HG02678 (cell line): ENCODE measurements at regions not wholly inside any gene's neighbourhood (a gene's known extent, or its start where the extent isn't known, plus 50 kb on each side); places are given as distances from the start of the nearest gene placed in this dataset.

ENCODE experiments used
- ATAC-seq: cut with Tn5 transposase; IDR thresholded peaks from one replicate; pipeline ENCODE4 v1.9.1; 2021; ENCODE audit warnings: mild to moderate bottlenecking, moderate library complexity; ENCODE audit not compliant: unreplicated experiment

- ATAC-seq, result no peak
Observed at GRCh38 chr4:38230121-38230801, 270.1 kb downstream of the PTTG2 start.

DNA sequence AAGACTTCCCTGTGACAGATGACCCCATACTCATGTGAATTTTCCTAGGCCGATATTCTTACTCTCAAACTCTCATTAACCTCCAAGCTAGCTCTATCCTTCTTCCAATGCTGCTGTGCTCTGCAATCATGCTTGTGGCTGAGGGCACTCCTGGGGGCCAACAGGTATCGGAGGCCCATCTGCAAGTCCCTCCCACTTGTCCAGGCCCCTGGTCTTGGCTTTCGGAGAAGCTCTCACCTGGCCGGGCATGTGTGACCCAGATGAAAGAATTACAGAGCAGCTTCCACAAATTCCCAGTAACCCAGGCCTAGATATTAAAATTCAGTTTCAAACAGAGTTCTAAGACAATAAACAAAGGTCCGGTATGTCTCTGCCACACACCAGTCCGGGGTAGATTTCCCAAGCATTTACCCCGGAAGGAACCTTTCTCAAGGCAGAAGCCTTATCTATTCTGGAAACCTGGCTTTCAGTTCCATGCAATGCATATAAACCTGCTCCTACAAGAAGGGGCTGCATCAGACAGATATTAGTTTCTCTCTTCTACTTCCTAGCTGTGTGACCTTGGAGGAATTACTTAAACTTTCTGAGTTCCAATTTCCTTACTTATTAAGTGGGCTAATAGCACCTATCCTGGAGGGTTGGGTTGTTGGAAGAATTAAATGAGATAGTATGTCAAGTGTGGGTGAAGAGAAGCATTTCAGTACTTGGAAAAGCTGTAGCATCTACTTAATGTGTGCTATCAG is 270.8 kb downstream of the PTTG2 start:
- ATAC-seq, result no peak

- no peak for ATAC-seq
Observed at GRCh38 chr4:38231626-38232025, 271.4 kb downstream of the PTTG2 start.

DNA sequence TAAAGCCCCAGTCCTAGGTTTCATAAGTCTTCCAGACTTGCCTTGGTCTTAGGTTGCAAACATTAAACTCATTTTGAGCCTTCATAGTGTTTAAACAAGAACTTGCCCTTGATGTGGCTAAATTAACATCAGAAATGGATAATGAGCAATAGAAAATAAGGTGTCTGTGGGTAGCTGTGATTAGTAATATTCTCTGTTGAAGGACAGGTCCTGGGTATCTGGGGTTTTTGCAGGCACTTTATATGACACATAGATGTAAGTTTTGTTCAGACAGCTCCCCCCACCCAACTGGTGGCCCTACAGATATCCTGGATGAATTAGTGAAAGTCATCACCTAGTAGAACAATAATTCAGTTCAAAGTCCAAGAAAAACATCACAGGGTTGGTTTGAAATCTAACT is 272.5 kb downstream of the PTTG2 start:
- no peak for ATAC-seq

DNA sequence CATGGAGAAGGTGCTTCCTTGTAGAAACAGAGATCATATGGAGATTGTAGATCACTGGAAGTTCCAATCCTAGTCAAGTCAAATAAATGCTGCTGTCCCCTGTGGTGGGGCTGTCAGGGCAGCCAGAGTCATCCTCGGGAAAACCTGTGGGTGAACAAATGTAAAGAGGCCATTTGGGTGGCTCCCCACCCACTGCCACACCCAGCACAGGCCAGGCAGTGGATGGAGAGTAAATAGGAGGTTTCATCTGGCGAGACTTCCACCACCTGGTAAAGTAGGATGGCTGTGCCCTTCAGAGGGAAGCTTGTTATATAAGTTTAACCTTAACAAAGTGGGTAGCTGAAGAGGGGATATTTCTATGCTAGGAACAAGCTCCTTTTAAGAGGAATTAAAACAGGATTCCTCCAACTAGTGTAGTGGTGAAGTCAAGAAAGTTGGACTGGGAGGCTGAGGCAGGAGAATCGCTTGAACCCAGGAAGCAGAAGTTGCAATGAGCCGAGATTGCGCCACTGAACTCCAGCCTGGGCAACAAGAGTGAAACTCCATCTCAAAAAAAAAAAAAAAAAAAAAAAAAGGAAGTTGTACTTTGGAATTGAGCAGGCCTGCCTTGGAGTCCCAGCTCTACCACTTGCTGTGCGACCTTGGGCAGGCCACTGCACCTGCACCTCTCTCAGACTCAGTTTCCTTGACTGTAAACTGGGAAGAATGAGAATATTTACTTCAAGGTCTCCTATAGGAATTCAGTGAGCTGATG is 273.7 kb downstream of the PTTG2 start:
- no peak for ATAC-seq

- ATAC-seq, result no peak
Observed at GRCh38 chr4:38235354-38235753, 275.2 kb downstream of the PTTG2 start.

DNA sequence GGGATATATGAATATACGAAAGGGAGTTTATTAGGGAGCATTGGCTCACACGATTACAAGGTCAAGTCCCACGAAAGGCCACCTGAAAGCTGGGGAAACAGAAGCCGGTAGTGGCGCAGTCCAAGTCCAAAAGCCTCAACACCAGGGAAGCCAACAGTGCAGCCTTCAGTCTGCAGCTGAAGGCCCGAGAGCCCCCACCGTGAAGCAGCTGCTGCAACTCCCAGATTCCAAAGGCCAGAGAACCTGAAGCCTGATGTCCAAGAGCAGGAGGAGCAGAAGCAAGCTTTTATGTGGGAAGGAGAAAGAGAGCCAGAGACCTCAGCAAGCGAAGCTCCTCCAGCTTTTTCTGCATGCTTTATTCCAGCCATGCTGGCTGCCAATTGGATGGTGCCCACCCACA is 275.8 kb downstream of the PTTG2 start:
- ATAC-seq, result no peak

- no peak for ATAC-seq
Observed at GRCh38 chr4:38236503-38236902, 276.3 kb downstream of the PTTG2 start.

DNA sequence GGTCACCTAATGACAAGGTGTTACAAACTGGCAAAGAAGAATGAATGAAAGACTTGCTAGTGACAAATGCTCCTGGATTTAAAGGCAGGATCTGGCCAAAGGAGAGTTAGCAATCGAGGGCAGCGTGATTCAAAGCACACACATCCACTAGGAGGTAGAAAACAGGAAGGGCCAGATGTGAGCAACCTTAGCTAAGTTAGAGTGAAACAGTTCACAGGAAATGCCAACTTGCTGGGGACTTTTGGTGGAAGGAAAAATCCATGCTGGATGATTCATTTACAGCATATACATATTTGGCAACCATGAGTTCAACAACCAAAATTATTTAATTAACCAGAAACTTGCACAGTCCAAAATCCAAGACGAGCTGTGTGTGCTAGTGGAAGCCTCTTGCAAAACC is 276.9 kb downstream of the PTTG2 start:
- no peak for ATAC-seq

DNA sequence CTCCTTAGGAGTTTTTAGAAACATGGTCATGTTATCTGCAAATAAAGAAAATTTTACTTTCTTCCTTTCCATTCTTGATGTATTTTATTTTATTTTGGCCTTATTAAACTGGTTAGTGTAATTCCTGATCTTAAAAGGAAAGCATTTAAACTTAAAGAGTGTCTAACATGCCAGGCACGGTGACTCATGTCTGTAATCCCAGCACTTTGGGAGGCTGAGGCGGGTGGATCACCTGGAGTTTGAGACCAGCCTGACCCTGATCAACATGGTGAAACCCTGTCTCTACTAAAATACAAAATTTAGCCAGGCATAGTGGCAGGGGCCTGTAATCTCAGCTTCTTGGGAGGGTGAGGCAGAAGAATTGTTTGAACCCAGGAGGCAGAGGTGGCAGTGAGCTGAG is 281.3 kb downstream of the PTTG2 start:
- ATAC-seq, result no peak

DNA sequence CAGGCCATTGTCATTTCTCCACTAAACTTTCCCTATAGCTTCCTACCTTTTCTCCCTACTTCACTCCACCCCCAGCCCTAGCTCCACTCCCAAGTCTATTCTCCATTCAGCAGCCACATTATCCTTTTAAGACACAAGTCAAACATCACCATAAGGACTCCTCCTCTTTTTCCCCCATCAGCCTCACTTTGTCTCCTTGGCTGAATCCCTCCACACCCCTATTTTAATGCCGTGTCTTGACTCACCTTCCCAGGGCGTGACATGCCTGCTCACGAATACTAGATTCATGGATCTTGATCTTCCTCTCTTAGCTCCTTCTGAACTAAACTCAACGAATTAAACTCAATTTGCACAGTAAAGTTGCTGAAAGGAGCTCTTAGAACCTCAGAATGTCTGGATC is 281.9 kb downstream of the PTTG2 start:
- no peak for ATAC-seq

DNA sequence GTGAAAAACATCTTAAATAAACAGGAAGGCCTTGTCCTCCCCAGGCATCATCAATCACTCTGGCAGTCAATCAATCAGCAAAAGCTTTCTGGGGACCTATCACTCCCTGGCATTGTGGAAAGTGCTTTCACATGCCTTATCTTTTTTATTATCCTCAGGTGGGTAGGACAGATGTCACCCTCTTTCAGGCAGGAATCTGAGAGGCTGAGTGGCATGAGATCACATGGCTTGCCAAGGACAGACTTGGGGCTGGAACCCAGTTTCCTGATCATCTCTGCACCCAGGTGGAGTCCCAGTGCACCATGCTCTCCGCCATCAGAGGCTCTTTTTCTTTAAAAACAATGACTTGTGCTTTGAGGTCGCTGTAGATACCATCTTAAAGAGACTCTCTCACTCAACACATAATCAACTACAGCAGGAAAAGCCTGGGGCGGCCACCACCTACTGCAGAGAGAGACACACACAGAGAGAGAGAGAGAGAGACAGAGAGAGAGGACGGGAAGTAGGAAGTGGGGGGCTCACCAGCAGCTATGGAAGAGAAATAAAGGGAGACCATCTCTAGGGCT is 282.7 kb downstream of the PTTG2 start:
- no peak for ATAC-seq

DNA sequence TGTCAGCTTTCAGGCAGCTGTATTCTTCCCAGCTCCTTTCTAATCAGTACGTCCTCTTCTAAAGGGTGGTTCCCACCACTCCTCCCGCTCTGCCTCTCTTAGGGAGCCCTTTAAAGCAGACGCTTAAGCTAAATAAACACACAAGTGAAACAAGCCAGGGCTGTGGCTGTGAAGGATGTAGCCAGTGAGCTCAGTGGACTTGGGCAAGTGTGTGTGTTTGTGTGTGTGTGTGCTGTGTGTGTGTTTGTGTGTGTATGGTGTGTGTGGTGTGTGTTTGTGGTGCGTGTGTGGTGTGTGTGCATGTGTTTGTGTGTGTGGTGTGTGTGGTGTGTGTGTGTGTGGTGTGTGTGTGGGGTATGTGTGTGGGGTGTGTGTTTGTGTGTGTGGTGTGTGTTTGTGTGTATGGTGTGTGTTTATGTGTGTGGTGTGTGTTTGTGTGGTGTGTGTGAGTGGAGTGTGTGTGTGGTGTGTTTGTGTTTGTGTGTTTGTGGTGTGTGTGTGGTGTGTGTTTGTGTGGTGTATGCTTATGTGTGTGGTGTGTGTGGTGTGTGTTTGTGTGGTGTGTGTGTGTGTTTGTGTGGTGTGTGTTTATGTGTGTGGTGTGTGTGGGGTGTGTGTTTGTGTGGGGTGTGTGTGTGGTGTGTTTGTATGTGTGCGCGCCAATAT is 283.3 kb downstream of the PTTG2 start:
- no peak for ATAC-seq

DNA sequence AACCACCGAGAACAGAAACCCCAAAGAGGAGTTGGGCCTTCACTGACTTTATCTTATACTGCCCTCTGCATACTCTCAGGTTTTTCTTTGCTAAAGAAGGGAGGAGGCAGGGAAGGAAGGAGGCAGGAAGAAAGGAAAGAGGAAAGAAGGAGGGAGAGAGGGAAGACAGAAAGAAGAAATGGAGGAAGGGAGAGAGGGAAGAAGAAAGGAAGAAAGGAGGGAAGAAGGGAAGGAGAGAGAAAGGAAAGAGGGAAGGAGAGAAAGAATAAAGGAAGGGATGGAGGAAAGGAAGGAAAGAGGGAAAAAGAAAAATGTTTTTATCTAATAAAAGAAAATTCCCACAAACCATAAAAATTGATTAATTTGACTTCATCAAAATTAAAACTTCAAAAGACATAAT is 294.6 kb downstream of the PTTG2 start:
- no peak for ATAC-seq

- no peak for ATAC-seq
Observed at GRCh38 chr4:38255572-38255971, 295.4 kb downstream of the PTTG2 start.

DNA sequence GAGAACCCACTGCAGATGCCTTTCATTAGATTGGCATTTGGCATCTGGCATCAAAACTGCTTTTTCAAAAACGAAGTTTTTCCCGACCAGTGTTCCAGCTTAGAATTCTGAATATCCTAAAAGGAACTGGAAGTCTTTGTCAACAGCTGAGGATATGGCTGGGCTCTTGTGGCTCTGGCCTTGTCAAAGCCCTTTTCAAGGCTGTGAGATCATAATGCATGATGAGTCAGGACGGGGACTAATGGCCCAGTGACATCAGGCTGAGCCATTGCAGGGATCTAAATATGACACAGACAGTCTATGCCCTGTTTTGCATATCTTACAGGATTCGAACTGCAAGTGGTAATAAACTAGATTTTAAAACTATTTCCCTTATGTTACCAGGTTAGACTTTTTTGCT is 306.4 kb downstream of the PTTG2 start:
- ATAC-seq, result no peak

- ATAC-seq, result no peak
Observed at GRCh38 chr4:38268108-38268820, 308.1 kb downstream of the PTTG2 start.

GRCh38 chr4:38268837-38269236 is 308.6 kb downstream of the PTTG2 start:
- ATAC-seq, result no peak

GRCh38 chr4:38273407-38273806 is 313.2 kb downstream of the PTTG2 start:
- ATAC-seq, result no peak

DNA sequence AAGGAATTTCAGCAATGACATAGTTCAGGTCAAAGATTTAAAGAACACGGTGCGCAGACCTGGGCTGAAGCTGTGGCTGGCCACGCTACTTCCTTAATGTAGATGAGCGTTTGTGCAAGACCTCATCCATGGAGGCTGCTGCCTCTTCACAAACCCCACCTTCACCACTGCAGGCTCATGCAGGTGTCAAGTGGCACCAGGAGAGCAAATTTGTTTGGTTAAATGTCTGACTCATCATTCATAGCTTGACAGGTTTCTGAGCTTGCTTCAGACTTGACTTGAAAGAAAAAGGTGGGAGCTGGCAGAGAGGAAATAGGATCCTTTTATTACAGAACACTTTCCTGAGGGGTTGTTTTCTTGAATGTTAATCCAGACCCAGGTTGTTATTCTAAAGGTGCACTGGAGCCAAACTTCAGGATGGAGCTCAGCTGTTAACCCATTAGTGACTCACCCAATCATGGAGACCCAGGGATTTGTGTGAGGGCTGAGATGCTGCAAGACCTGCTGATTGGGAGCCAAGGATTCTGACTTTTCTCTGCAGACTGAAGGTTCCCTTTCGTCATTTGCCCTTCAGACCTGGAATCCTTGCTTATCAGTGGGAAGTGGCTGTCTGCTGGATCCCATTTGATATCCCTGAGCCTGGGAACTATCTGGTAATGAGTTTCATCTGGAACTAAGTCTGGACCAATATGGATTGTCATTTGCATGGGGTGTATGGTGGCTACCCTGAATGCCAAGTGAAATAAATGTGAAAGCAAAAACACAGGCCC is 315.3 kb downstream of the PTTG2 start:
- no peak for ATAC-seq
